Sigmoid colon (tissue), 4 donors: ENCODE measurements at regions not wholly inside any gene's neighbourhood (a gene's known extent, or its start where the extent isn't known, plus 50 kb on each side); places are given as distances from the start of the nearest gene placed in this dataset.

ENCODE experiments used
- EP300 ChIP-seq, 4 donors: sonication (generic); formaldehyde crosslinking; IDR thresholded peaks; one replicate each; pipeline ENCODE4 v1.6.1; 2017; ENCODE audit warnings: antibody characterized with exemption in 4 of 4
- POLR2A ChIP-seq, 2 donors: fragments of 450-650 bp; IDR thresholded peaks; one replicate each; pipeline ENCODE4 v1.6.1; 2016; ENCODE audit warnings: antibody characterized with exemption in 2 of 2, mild to moderate bottlenecking in 2 of 2, moderate library complexity in 2 of 2

GRCh38 chr1:201591981-201592380 is 53.1 kb downstream of the NAV1 start:
- no peak for TF ChIP-seq POLR2A (IDR thresholded peaks at IDR 0.05)
- TF ChIP-seq EP300 (IDR thresholded peaks at IDR 0.05), result no peak
